H9 (cell line): ENCODE measurements at regions not wholly inside any gene's neighbourhood (a gene's known extent, or its start where the extent isn't known, plus 50 kb on each side); places are given as distances from the start of the nearest gene placed in this dataset.

Source experiments
- DNase-seq: peaks from one replicate; pipeline ENCODE4 v3.0.0-alpha.2; 2017
- H2AFZ ChIP-seq: one replicate; pipeline ENCODE4 v1.6.1; 2013; ENCODE audit warnings: mild to moderate bottlenecking, low read length, control low read depth, moderate library complexity
- H2AK5ac ChIP-seq: 2 replicates; pipeline ENCODE4 v1.6.1; 2013; ENCODE audit warnings: low read length, control low read depth, mixed read lengths; ENCODE audit not compliant: insufficient read length
- H2BK120ac ChIP-seq: one replicate; pipeline ENCODE4 v1.6.1; 2013; ENCODE audit warnings: low read depth, mild to moderate bottlenecking, low read length, control low read depth, inconsistent platforms; ENCODE audit not compliant: poor library complexity, severe bottlenecking
- H2BK12ac ChIP-seq: 2 replicates; pipeline ENCODE4 v1.6.1; 2013; ENCODE audit warnings: low read length, control low read depth, mixed read lengths, low read depth; ENCODE audit not compliant: insufficient read length
- H2BK15ac ChIP-seq: 2 replicates; pipeline ENCODE4 v1.6.1; 2013; ENCODE audit warnings: low read depth, low read length, control low read depth
- H2BK20ac ChIP-seq: one replicate; pipeline ENCODE4 v1.6.1; 2013; ENCODE audit warnings: low read depth, mild to moderate bottlenecking, low read length, control low read depth, inconsistent platforms; ENCODE audit not compliant: poor library complexity, severe bottlenecking
- H2BK5ac ChIP-seq: 2 replicates; pipeline ENCODE4 v1.6.1; 2013; ENCODE audit warnings: low read length, control low read depth, mixed read lengths; ENCODE audit not compliant: insufficient read length
- H3K14ac ChIP-seq: 2 replicates; pipeline ENCODE4 v1.6.1; 2013; ENCODE audit warnings: low read length, control low read depth; ENCODE audit not compliant: insufficient read depth
- H3K18ac ChIP-seq: 2 replicates; pipeline ENCODE4 v1.6.1; 2013; ENCODE audit warnings: low read depth, mild to moderate bottlenecking, mixed read lengths, low read length, control low read depth; ENCODE audit not compliant: insufficient read length
- H3K23ac ChIP-seq: 2 replicates; pipeline ENCODE4 v1.6.1; 2013; ENCODE audit warnings: low read length, control low read depth, mixed read lengths, low read depth; ENCODE audit not compliant: insufficient read length
- H3K23me2 ChIP-seq: 2 replicates; pipeline ENCODE4 v1.6.1; 2013; ENCODE audit warnings: low read depth, mild to moderate bottlenecking, mixed read lengths, low read length, control low read depth; ENCODE audit not compliant: insufficient read length, poor library complexity, severe bottlenecking
- H3K27ac ChIP-seq: 2 replicates; pipeline ENCODE4 v1.5.1; 2013; ENCODE audit warnings: low read length, control low read depth, mixed read lengths, low read depth; ENCODE audit not compliant: insufficient read length
- H3K27me3 ChIP-seq: 2 replicates; pipeline ENCODE4 v1.6.1; 2013; ENCODE audit warnings: low read length, control low read depth, inconsistent platforms; ENCODE audit not compliant: insufficient read depth
- H3K4ac ChIP-seq: 2 replicates; pipeline ENCODE4 v1.6.1; 2013; ENCODE audit warnings: low read depth, mild to moderate bottlenecking, control low read depth, inconsistent platforms, low read length, moderate library complexity
- H3K4me1 ChIP-seq: 2 replicates; pipeline ENCODE4 v1.6.1; 2013; ENCODE audit warnings: low read length, control low read depth, inconsistent platforms; ENCODE audit not compliant: insufficient read depth
- H3K4me2 ChIP-seq: 2 replicates; pipeline ENCODE4 v1.6.1; 2013; ENCODE audit warnings: low read length, control low read depth, mixed read lengths; ENCODE audit not compliant: insufficient read length, insufficient read depth
- H3K56ac ChIP-seq: 2 replicates; pipeline ENCODE4 v1.6.1; 2013; ENCODE audit warnings: low read depth, mild to moderate bottlenecking, mixed read lengths, low read length, control low read depth; ENCODE audit not compliant: insufficient read length
- H3K79me1 ChIP-seq: 2 replicates; pipeline ENCODE4 v1.6.1; 2013; ENCODE audit warnings: low read depth, mild to moderate bottlenecking, moderate library complexity, low read length, control low read depth, inconsistent platforms; ENCODE audit not compliant: insufficient read depth, poor library complexity, severe bottlenecking
- H3K79me2 ChIP-seq: 2 replicates; pipeline ENCODE4 v1.6.1; 2013; ENCODE audit warnings: low read length, control low read depth, inconsistent platforms; ENCODE audit not compliant: insufficient read depth
- H3K9ac ChIP-seq: 2 replicates; pipeline ENCODE4 v1.6.1; 2013; ENCODE audit warnings: low read length, control low read depth, mixed read lengths; ENCODE audit not compliant: insufficient read length; ENCODE audit errors: extremely low read depth
- H3K9me3 ChIP-seq: one replicate; pipeline ENCODE4 v1.6.1; 2013; ENCODE audit warnings: low read depth, low read length, inconsistent platforms; ENCODE audit not compliant: control insufficient read depth
- H3T11ph ChIP-seq: one replicate; pipeline ENCODE4 v1.6.1; 2013; ENCODE audit warnings: mild to moderate bottlenecking, low read length, control low read depth, inconsistent platforms
- H4K20me1 ChIP-seq: one replicate; pipeline ENCODE4 v1.6.1; 2013; ENCODE audit not compliant: control insufficient read depth, insufficient read length, insufficient read depth
- H4K5ac ChIP-seq: 2 replicates; pipeline ENCODE4 v1.6.1; 2013; ENCODE audit warnings: low read depth, mild to moderate bottlenecking, mixed read lengths, low read length, control low read depth; ENCODE audit not compliant: insufficient read length
- H4K8ac ChIP-seq: replicated peaks from 2 replicates; pipeline ENCODE4 v1.6.1; 2013; ENCODE audit warnings: low read length, control low read depth, mixed read lengths, low read depth; ENCODE audit not compliant: insufficient read length
- H4K91ac ChIP-seq: 2 replicates; pipeline ENCODE4 v1.6.1; 2013; ENCODE audit warnings: low read depth, mild to moderate bottlenecking, moderate library complexity, mixed read lengths, low read length, control low read depth; ENCODE audit not compliant: insufficient read length
- H3K27ac Mint-ChIP-seq, 3 experiments: 2 replicates in 2 of 3; 3 replicates in 1 of 3; pipeline ENCODE4 v1.8.0; 2020 to 2021; ENCODE audit warnings: mixed read lengths in 3 of 3, mild to moderate bottlenecking in 1 of 3, moderate library complexity in 1 of 3
- H3K27me3 Mint-ChIP-seq: 2 replicates; pipeline ENCODE4 v1.8.0; 2021; ENCODE audit warnings: low read depth, mild to moderate bottlenecking, moderate library complexity, mixed read lengths
- H3K36me3 Mint-ChIP-seq, 3 experiments: 2 replicates in 2 of 3; 3 replicates in 1 of 3; pipeline ENCODE4 v1.8.0; 2020 to 2021; ENCODE audit warnings: low read depth in 3 of 3, mixed read lengths in 3 of 3; ENCODE audit not compliant: insufficient read depth in 1 of 3
- H3K4me1 Mint-ChIP-seq, 2 experiments: 2 replicates each; pipeline ENCODE4 v1.8.0; 2020; ENCODE audit warnings: mixed read lengths in 2 of 2
- H3K4me3 Mint-ChIP-seq, 2 experiments: 2 replicates in 1 of 2; 3 replicates in 1 of 2; pipeline ENCODE4 v1.8.0; 2020 to 2021; ENCODE audit warnings: mild to moderate bottlenecking in 2 of 2, mixed read lengths in 2 of 2, moderate library complexity in 1 of 2
- H3K9me3 Mint-ChIP-seq, 2 experiments: 2 replicates in 1 of 2; 3 replicates in 1 of 2; pipeline ENCODE4 v1.8.0; 2020; ENCODE audit warnings: mild to moderate bottlenecking in 2 of 2, mixed read lengths in 2 of 2, moderate library complexity in 1 of 2
- CTCF ChIP-seq: fragments of 200-600 bp; sonication (generic); conservative IDR thresholded peaks from 3 replicates; pipeline ENCODE4 v1.8.0; 2021; ENCODE audit warnings: antibody characterized with exemption, mild to moderate bottlenecking

GRCh38 chr17:71649941-71650350, 470.9 kb upstream of the SOX9 start:
- H3K4me2 ChIP-seq: no peak overlapping the region
- H3K9me3 Mint-ChIP-seq: peaks cover 15 to 16% of the 10 kb centered on the region in 2 experiments
- H2BK15ac ChIP-seq: no peak overlapping the region
- DNase-seq: no peak
- H4K5ac ChIP-seq: no peak overlapping the region
- no peak overlapping the region for H3K4ac ChIP-seq
- no peak overlapping the region for H2BK120ac ChIP-seq
- no peaks in the 10 kb centered on the region for H3K4me1 ChIP-seq
- no peak overlapping the region for H4K8ac ChIP-seq
- H3K27ac ChIP-seq: no peak overlapping the region
- H2AFZ ChIP-seq: no peak overlapping the region
- 0 out of 4 replicates have a peak, but pooled peaks cover 0 to 2% of the 10 kb centered on the region in 2 experiments for H3K4me1 Mint-ChIP-seq
- no peak overlapping the region for H3T11ph ChIP-seq
- no peak for TF ChIP-seq CTCF
- no peaks in the 10 kb centered on the region for H3K79me1 ChIP-seq
- H3K14ac ChIP-seq: no peak overlapping the region
- H2BK12ac ChIP-seq: no peak overlapping the region
- no peaks in the 10 kb centered on the region for H3K9me3 ChIP-seq
- H2BK20ac ChIP-seq: no peak overlapping the region
- no peak overlapping the region for H3K56ac ChIP-seq
- H3K27me3 ChIP-seq: no peaks in the 10 kb centered on the region
- no peak overlapping the region for H3K27ac Mint-ChIP-seq
- H4K20me1 ChIP-seq: no peaks in the 10 kb centered on the region
- peaks cover 3 to 11% (median 9%) of the 10 kb centered on the region in 3 experiments; a peak in 5 of 7 replicates for H3K36me3 Mint-ChIP-seq
- no peak overlapping the region for H2BK5ac ChIP-seq
- no peak overlapping the region for H3K23ac ChIP-seq
- no peak overlapping the region for H3K9ac ChIP-seq
- no peaks in the 10 kb centered on the region for H3K79me2 ChIP-seq
- no peak overlapping the region for H3K18ac ChIP-seq
- no peaks in the 10 kb centered on the region; the same call in 1 of the 2 replicates for H3K27me3 Mint-ChIP-seq
- H3K23me2 ChIP-seq: no peaks in the 10 kb centered on the region
- H3K4me3 Mint-ChIP-seq: no peak overlapping the region
- no peak overlapping the region for H2AK5ac ChIP-seq
- no peak overlapping the region for H4K91ac ChIP-seq
